ENCODE measurements at regions not wholly inside any gene's neighbourhood (a gene's known extent, or its start where the extent isn't known, plus 50 kb on each side); places are given as distances from the start of the nearest gene placed in this dataset.

DNA sequence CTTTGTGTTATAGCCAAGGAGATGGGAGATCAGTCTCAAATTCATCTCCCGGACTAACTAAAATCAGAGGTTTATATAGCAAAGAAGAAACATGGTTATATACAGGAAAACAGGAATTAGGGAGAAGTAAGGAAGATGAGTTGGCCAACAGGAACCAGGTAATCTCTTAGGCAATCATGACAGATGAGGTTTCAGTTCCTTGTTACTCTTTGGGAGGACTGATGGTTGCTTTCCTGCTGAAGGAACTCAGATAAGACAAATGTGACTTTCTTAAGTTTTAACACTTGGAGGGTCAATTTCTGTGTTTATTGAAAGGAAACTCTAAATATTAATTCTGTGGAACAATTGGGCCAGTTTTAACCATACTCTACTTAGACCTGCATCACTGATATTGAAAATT lies 1072.0 kb upstream of the CNTN5 start:
- TF ChIP-seq, protein P1, sequence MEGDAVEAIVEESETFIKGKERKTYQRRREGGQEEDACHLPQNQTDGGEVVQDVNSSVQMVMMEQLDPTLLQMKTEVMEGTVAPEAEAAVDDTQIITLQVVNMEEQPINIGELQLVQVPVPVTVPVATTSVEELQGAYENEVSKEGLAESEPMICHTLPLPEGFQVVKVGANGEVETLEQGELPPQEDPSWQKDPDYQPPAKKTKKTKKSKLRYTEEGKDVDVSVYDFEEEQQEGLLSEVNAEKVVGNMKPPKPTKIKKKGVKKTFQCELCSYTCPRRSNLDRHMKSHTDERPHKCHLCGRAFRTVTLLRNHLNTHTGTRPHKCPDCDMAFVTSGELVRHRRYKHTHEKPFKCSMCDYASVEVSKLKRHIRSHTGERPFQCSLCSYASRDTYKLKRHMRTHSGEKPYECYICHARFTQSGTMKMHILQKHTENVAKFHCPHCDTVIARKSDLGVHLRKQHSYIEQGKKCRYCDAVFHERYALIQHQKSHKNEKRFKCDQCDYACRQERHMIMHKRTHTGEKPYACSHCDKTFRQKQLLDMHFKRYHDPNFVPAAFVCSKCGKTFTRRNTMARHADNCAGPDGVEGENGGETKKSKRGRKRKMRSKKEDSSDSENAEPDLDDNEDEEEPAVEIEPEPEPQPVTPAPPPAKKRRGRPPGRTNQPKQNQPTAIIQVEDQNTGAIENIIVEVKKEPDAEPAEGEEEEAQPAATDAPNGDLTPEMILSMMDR (IDR thresholded peaks at IDR 0.05; ENCODE audit: unreplicated experiment), result no peak
- H3K4me3 Mint-ChIP-seq (ENCODE audit: low read depth), result no peak overlapping the region
- H3K36me3 Mint-ChIP-seq (ENCODE audit: insufficient read depth), result peaks cover 1% of the 10 kb centered on the region
- no peak overlapping the region for H3K27ac Mint-ChIP-seq
- H3K27me3 Mint-ChIP-seq, result no peaks in the 10 kb centered on the region
- DNase-seq (ENCODE audit: low spot score, unreplicated experiment), result no peak
- peaks cover 24% of the 10 kb centered on the region for H3K9me3 Mint-ChIP-seq (ENCODE audit: low read depth)
- H3K4me1 Mint-ChIP-seq (ENCODE audit: low read depth), result no peaks in the 10 kb centered on the region

DNA sequence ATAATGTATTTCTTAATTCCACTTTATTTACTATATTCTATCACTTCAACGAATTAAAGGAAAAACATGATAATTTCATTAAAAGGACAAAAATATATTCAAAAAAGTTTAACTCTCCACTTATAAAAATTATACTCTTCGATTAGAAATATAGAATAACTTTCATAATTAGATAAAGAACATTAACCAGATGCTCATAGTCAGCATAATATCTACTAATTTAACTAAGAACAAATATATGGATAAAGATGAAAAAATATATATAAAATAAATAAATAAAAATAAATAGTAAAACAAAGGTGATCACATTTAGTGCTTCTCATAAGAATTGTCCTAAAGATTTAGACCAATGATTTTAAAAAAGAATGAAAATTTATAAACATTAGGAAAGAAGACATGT lies 1065.2 kb upstream of the CNTN5 start:
- Mint-ChIP-seq H3K4me3 (ENCODE audit: low read depth) (no peak overlapping the region), H3K36me3 (ENCODE audit: insufficient read depth) (no peaks in the 10 kb centered on the region), H3K27me3 (no peaks in the 10 kb centered on the region), H3K4me1 (ENCODE audit: low read depth) (no peaks in the 10 kb centered on the region), H3K27ac (no peak overlapping the region), H3K9me3 (ENCODE audit: low read depth) (peaks cover 8% of the 10 kb centered on the region)
- no peak for DNase-seq (ENCODE audit: low spot score, unreplicated experiment)
- TF ChIP-seq, protein P1 (IDR thresholded peaks at IDR 0.05; ENCODE audit: unreplicated experiment), result no peak

DNA sequence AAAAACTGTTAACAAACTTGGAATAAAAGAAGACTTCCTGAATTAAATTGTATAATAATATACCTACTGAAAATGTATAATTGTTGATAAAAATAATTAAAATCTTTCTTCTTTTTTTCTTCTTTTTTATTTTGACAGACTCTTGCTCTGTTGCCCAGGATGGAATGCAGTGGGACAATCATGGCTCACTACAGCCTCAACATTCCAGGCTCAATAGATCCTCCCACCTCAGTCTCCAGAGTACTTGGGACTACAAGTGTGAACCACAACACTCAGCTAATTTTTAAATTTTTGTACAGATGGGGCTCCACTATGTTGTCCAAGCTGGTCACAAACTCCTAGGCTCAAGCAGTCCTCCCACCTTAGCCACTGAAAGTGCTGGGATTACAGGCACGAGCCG lies 1063.8 kb upstream of the CNTN5 start:
- Mint-ChIP-seq H3K36me3 (ENCODE audit: insufficient read depth) (no peaks in the 10 kb centered on the region), H3K4me1 (ENCODE audit: low read depth) (no peaks in the 10 kb centered on the region), H3K9me3 (ENCODE audit: low read depth) (no peaks in the 10 kb centered on the region), H3K4me3 (ENCODE audit: low read depth) (no peak overlapping the region), H3K27me3 (no peaks in the 10 kb centered on the region), H3K27ac (no peak overlapping the region)
- TF ChIP-seq, protein P1 (IDR thresholded peaks at IDR 0.05; ENCODE audit: unreplicated experiment), result no peak
- DNase-seq (ENCODE audit: low spot score, unreplicated experiment), result no peak

DNA sequence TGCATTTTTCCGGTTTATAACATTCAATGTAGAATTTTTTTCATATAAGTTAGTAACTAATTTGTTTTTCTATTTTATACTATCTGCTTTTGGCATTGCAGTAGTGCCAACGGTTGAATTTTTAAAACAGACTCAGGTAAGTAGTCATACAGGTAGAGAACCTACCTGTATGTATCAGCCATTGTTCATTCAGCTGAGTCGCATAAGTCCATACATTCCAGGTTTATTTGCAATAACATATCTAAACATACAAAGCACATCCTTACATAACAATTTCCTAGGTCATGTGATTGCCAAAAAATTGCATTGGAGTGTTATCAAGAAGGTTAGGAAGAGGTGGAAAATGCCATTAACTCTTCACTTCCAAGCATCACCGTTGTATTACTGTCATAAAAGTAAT lies 1059.3 kb upstream of the CNTN5 start:
- H3K27me3 Mint-ChIP-seq, result no peaks in the 10 kb centered on the region
- no peak for DNase-seq (ENCODE audit: low spot score, unreplicated experiment)
- no peaks in the 10 kb centered on the region for H3K9me3 Mint-ChIP-seq (ENCODE audit: low read depth)
- H3K36me3 Mint-ChIP-seq (ENCODE audit: insufficient read depth), result no peaks in the 10 kb centered on the region
- H3K4me3 Mint-ChIP-seq (ENCODE audit: low read depth), result no peak overlapping the region
- H3K27ac Mint-ChIP-seq, result no peak overlapping the region
- peaks cover 2% of the 10 kb centered on the region for H3K4me1 Mint-ChIP-seq (ENCODE audit: low read depth)
- TF ChIP-seq, protein P1 (IDR thresholded peaks at IDR 0.05; ENCODE audit: unreplicated experiment), result no peak

DNA sequence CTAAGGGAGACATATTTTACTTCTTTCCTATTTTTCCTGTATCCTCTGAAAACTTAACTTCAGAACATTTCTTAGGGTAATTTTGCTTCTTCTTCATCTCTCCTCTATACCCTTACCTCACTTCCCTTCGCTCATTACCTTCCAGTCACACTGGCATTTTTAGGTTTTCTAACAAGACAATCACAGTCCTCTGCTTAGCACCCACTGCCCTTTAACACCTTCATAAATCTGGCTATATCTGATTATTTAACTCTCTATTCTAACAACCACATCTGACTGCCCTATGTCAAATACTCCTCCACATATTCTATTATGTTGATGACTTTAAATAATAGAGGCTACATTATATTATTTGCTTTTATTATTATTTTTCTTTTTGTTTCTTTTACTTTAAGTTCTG lies 1058.0 kb upstream of the CNTN5 start:
- Mint-ChIP-seq H3K36me3 (ENCODE audit: insufficient read depth) (no peaks in the 10 kb centered on the region), H3K9me3 (ENCODE audit: low read depth) (no peaks in the 10 kb centered on the region), H3K4me3 (ENCODE audit: low read depth) (no peak overlapping the region), H3K27me3 (no peaks in the 10 kb centered on the region), H3K4me1 (ENCODE audit: low read depth) (peaks cover 2% of the 10 kb centered on the region), H3K27ac (no peak overlapping the region)
- TF ChIP-seq, protein P1 (IDR thresholded peaks at IDR 0.05; ENCODE audit: unreplicated experiment), result no peak
- no peak for DNase-seq (ENCODE audit: low spot score, unreplicated experiment)

Measured in progenitor cell of endocrine pancreas (in vitro differentiated cells).